ENCODE measurements at regions not wholly inside any gene's neighbourhood (a gene's known extent, or its start where the extent isn't known, plus 50 kb on each side); places are given as distances from the start of the nearest gene placed in this dataset.

DNA sequence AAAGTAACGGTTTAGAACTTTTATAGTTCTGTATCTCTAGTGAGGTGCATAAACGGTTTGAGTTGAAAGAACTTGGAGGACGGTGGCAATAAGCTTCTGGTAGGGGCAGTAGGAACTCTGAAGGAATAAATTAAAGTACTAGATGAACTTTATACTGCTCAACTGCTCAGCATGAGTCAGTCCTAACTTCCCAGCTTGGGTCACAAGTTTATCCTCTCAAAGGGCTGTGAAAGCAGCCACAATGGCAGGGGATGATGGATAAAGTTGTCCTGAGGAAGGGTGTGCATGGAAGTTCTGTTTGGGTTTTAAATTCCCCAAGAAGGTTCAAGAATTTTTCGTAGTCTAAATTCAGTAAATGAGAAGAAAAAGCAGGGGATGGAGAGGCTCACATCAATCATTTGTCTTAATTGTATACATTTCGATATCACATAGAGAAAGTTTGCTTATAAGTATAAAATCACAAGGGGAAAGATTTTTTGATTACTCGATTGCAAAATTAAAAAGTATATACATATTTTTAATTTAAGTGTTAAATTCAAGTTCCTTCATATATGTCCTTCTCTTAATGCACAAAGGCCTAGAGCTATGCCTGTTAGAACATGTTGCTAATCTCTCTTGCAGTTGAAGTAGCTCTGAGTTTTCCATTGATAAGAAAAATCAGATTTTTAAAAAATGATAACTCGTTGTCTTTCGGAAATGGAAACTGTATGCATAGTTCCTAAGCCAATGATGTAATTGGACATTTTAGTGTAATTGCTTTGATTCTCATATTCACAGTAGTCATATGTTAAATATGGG is 55.3 kb upstream of the JAG1 start (continued):
- no peak for TF ChIP-seq SUZ12 (IDR thresholded peaks at IDR 0.05; ENCODE audit: low read length)

All from H1 (cell line).